Adrenal gland (tissue), 9 donors: ENCODE measurements at regions not wholly inside any gene's neighbourhood (a gene's known extent, or its start where the extent isn't known, plus 50 kb on each side); places are given as distances from the start of the nearest gene placed in this dataset.

ENCODE experiments used
- DNase-seq, 7 donors: peaks; one replicate each; pipeline ENCODE4 v3.0.0-alpha.2; 2019 to 2020
- H3K27ac ChIP-seq, 5 donors: fragments of 200-600 bp; sonication (generic) in 4 of 5; 1 replicate in 3 of 5; 2 replicates in 2 of 5; pipeline versions ENCODE4 v1.5.1 to v1.8.0; 2016 to 2020; ENCODE audit warnings: mild to moderate bottlenecking in 1 of 5
- H3K27me3 ChIP-seq: fragments of 200-600 bp; 2 replicates; pipeline ENCODE4 v1.8.0; 2021
- H3K36me3 ChIP-seq, 2 donors: fragments of 200-600 bp; replicated peaks in 1 of 2; 1 replicate in 1 of 2; 2 replicates in 1 of 2; pipeline versions ENCODE4 v1.5.1 to v1.8.0; 2018 to 2022
- H3K4me1 ChIP-seq, 2 donors: fragments of 200-600 bp; replicated peaks in 1 of 2; 1 replicate in 1 of 2; 2 replicates in 1 of 2; pipeline versions ENCODE4 v1.5.1 to v1.8.0; 2018 to 2021
- H3K4me3 ChIP-seq, 4 donors: fragments of 200-600 bp; sonication (generic) in 3 of 4; one replicate each; pipeline ENCODE4 v1.5.1; 2016 to 2018
- H3K9me3 ChIP-seq, 3 donors: fragments of 200-600 bp; sonication (generic) in 1 of 3; replicated peaks in 1 of 3; 1 replicate in 2 of 3; 2 replicates in 1 of 3; pipeline versions ENCODE4 v1.5.1 to v1.8.0; 2016 to 2021
- POLR2A ChIP-seq, 2 donors: fragments of 450-650 bp; IDR thresholded peaks; one replicate each; pipeline ENCODE4 v1.6.1; 2017; ENCODE audit warnings: antibody characterized with exemption in 2 of 2, mild to moderate bottlenecking in 2 of 2, moderate library complexity in 1 of 2
- WGBS, 4 donors: extraction: QIAGEN DNeasy Blood & Tissue Kit in 2 of 4; methylation state at CpG; one replicate each; pipeline versions ENCODE4 v1.1.5 to v1.1.7; 2013 to 2017; 5-methylcytosine and 5-hydroxymethylcytosine counted together
- intact Hi-C, 2 donors: fragments of 100-400 bp; cut with DNase I; formaldehyde crosslinking; loops; one replicate each; pipeline versions ENCODE4 v1.14.1 to v1.15.0; 2022 to 2023
- TF ChIP-seq, protein P1 (sequence below), 6 experiments: fragments of 450-650 bp in 4 of 6; fragments of 200-600 bp in 2 of 6; sonication (generic) in 1 of 6; IDR thresholded peaks; 1 replicate in 5 of 6; 2 replicates in 1 of 6; pipeline versions ENCODE4 v1.5.1 to v1.8.0; 2016 to 2021; ENCODE audit warnings: antibody characterized with exemption in 6 of 6, mild to moderate bottlenecking in 2 of 6, moderate library complexity in 1 of 6
- donor health status: healthy with polysubstance abuse.
- donor health status: Bipolar disorder and iron deficiency.
- donor health status: DM: yes; HTN: yes; CAD: no.
- donor health status: DM: no; HTN: no; CAD: no.
- donor health status: DM: no; HTN: no; CAD: no.

DNA sequence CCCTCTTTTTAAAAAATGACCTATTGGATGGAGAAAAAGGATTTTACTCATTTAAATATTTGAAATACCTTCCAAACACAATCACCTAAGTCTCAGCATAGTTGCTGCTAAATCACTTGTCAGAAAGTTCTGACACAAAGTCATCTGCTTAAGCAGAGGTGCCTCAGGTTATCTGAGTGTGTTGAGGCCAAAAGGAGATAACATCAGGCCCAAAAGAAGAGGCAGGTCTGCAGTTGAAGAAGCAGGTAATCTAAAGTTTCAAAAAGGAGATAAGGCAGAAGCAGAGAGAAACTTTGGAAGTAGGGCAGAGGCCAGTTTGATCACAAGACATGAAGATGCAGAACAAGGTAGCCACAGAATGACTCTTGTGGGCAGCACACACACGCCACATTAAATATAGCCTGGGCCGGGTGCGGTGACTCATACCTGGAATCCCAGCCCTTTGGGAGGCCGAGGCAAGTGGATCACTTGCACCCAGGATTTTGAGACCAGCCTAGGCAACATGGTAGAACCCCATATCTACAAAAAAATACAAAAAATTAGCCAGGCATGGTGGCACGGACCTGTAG lies 175.7 kb upstream of the API5 start:
- intact Hi-C loops, result no loop called here
- Histone ChIP-seq H3K4me3 (no peak overlapping the region), H3K27ac (no peak overlapping the region), H3K27me3 (no peaks in the 10 kb centered on the region), H3K36me3 (no peaks in the 10 kb centered on the region), H3K9me3 (no peaks in the 10 kb centered on the region), H3K4me1 (no peaks in the 10 kb centered on the region)
- TF ChIP-seq POLR2A (IDR thresholded peaks at IDR 0.05), result no peak
- TF ChIP-seq, protein P1, sequence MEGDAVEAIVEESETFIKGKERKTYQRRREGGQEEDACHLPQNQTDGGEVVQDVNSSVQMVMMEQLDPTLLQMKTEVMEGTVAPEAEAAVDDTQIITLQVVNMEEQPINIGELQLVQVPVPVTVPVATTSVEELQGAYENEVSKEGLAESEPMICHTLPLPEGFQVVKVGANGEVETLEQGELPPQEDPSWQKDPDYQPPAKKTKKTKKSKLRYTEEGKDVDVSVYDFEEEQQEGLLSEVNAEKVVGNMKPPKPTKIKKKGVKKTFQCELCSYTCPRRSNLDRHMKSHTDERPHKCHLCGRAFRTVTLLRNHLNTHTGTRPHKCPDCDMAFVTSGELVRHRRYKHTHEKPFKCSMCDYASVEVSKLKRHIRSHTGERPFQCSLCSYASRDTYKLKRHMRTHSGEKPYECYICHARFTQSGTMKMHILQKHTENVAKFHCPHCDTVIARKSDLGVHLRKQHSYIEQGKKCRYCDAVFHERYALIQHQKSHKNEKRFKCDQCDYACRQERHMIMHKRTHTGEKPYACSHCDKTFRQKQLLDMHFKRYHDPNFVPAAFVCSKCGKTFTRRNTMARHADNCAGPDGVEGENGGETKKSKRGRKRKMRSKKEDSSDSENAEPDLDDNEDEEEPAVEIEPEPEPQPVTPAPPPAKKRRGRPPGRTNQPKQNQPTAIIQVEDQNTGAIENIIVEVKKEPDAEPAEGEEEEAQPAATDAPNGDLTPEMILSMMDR (IDR thresholded peaks at IDR 0.05), result no peak
- WGBS, 4 donors, result 88 to 95% (median 91%) methylated on average over 5 of the region's 5 CpGs
- DNase-seq, result no peak

DNA sequence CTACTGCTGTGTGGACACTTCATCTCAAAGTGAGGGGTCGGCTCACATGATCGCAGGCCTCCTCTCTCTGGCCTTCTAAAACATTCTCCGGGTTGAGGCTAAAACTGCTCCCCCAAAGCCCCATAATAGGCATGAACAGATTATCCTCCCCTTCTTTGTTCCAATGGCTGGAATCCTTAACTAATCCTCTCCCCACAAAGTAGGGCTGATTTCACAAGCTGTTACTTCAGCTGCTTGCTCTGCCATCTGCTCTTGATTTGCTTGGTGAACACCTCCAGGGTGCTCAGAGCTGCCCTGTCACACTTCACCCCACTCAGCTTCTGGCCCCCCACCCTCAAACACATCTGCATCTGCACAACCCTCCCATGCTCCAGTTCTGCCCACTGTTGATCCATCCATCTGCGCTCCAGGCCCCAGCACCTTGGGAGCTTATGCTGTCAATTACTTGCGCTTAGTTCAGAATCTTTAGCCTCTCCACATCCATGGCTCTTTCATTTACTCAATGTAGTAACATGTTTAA lies 173.1 kb upstream of the API5 start:
- no peak overlapping the region for H3K27ac ChIP-seq
- no peak for TF ChIP-seq POLR2A (IDR thresholded peaks at IDR 0.05)
- TF ChIP-seq, protein P1 (IDR thresholded peaks at IDR 0.05), result no peak
- H3K4me1 ChIP-seq, result no peaks in the 10 kb centered on the region
- DNase-seq, result no peak
- H3K9me3 ChIP-seq, result no peaks in the 10 kb centered on the region
- intact Hi-C loops, result no loop called here
- H3K36me3 ChIP-seq, result no peaks in the 10 kb centered on the region
- no peaks in the 10 kb centered on the region for H3K27me3 ChIP-seq
- 92 to 99% (median 93%) methylated on average over 5 of the region's 5 CpGs for WGBS, 4 donors
- no peak overlapping the region for H3K4me3 ChIP-seq

DNA sequence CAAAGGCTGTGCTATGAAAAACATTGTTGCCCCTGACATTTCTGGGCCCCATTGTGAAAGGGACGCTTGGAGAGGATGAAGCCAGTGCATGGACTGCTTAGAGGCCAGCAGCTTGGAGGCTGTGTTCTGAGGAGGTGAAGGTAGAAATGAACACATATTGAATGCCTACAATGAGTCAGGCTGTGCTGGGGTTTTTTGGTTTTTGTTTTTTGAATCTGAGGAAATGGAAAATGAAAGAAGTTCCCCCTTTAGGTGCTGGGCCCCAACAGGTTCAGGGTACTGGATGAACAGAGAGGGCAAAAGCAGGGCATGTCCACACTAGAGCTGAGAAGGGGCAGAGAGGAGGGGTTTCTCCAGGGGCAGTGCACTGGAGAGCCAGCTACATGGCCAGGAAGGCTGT lies 166.1 kb upstream of the API5 start:
- Histone ChIP-seq H3K9me3 (no peaks in the 10 kb centered on the region), H3K27ac (no peak overlapping the region), H3K4me3 (no peak overlapping the region), H3K27me3 (no peaks in the 10 kb centered on the region), H3K36me3 (no peaks in the 10 kb centered on the region), H3K4me1 (no peaks in the 10 kb centered on the region)
- DNase-seq, result no peak
- 53 to 75% (median 59%) methylated on average over 1 of the region's 1 CpG for WGBS, 4 donors
- TF ChIP-seq, protein P1 (IDR thresholded peaks at IDR 0.05), result no peak
- TF ChIP-seq POLR2A (IDR thresholded peaks at IDR 0.05), result no peak
- intact Hi-C loops, result no loop called here

DNA sequence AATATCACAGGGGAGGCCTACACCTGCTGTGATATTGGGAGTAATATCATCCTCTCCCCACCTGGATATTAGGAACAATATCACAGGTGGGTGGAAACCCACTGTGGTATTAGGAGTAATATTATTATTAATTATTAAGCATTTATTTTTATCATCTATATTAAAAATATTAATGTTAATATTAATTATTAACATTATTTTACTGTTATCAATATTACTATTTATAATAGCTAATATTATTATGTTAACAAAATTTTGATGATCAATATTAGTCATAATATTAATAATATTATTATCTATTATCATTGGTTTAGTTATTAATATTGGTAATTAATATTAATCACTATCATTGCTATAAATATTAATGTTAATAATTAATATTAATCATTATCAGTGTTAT lies 161.1 kb upstream of the API5 start:
- H3K4me1 ChIP-seq, result no peaks in the 10 kb centered on the region
- no peaks in the 10 kb centered on the region for H3K27me3 ChIP-seq
- H3K27ac ChIP-seq, result no peak overlapping the region
- intact Hi-C loops, result no loop called here
- DNase-seq, result no peak
- TF ChIP-seq, protein P1 (IDR thresholded peaks at IDR 0.05), result no peak
- no peak for TF ChIP-seq POLR2A (IDR thresholded peaks at IDR 0.05)
- no peaks in the 10 kb centered on the region for H3K36me3 ChIP-seq
- H3K9me3 ChIP-seq, result no peaks in the 10 kb centered on the region
- H3K4me3 ChIP-seq, result no peak overlapping the region
